AG20443 (cell line): ENCODE measurements at regions not wholly inside any gene's neighbourhood (a gene's known extent, or its start where the extent isn't known, plus 50 kb on each side); places are given as distances from the start of the nearest gene placed in this dataset.
"Not testable (repeated sequence)": the region's sequence is repeated elsewhere in the genome, so short reads cannot be mapped to it uniquely, and the experiment has no call there.

Source experiments
- DNase-seq: peaks from one replicate; pipeline ENCODE4 v3.0.0; 2012; ENCODE audit warnings: low spot score, mixed read lengths

DNA sequence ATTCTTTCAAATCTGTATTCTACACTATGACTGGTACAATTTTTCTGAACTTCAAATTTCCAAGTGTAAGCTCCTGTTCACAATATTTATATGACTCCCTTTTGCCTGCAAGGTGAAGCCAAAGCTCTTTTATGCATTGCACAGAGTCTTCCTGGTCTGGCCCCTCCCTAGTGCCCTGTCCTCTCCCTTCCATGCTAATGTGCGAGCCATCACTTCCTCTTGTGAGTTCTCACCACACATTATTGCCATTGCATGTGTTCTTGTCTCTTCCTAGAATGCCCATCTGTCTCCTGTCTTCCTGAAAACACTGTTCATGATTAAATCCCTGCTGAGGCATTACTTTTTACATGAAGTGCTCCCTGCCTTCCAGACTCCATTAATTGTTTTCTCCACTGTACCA is 169.9 kb downstream of the MC4R start:
- no peak for DNase-seq

DNA sequence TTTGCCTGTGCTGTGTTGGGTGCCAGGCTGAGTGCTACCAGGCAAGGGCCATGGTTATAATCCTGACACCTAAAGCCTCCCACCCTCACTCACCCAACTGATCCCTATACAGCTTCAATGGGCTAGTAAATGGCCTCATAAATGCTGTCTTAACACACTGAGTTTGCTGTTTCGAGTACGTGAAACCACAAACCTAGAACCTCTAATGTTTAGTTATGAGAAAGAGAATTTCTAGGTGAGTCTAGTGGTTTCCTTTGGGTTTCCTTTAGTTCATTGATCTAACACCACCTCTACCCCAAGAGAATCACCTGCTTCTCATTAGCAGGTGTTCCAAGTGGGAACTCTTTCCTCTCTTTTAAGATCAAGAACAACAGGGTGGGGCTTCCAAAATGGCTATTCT is 172.0 kb downstream of the MC4R start:
- DNase-seq = no peak

DNA sequence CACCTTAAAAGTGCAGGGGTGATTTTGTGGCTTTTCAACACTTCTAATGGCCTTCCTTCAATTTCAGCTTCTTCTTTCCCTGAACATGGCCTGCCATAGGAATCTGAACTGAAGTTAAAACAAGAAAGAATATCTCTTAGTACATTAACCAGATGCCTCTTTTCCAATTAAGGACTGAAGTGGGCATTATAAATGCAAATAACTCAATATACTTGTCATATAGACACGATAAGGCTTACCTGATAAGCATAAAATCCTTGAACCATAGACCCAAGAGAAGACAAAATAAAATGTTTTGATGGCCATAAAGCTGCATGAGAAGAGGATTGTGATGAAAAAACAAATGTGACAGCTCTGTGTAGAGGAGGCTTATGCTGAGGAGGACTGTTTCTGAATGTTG is 173.1 kb downstream of the MC4R start:
- no peak for DNase-seq

DNA sequence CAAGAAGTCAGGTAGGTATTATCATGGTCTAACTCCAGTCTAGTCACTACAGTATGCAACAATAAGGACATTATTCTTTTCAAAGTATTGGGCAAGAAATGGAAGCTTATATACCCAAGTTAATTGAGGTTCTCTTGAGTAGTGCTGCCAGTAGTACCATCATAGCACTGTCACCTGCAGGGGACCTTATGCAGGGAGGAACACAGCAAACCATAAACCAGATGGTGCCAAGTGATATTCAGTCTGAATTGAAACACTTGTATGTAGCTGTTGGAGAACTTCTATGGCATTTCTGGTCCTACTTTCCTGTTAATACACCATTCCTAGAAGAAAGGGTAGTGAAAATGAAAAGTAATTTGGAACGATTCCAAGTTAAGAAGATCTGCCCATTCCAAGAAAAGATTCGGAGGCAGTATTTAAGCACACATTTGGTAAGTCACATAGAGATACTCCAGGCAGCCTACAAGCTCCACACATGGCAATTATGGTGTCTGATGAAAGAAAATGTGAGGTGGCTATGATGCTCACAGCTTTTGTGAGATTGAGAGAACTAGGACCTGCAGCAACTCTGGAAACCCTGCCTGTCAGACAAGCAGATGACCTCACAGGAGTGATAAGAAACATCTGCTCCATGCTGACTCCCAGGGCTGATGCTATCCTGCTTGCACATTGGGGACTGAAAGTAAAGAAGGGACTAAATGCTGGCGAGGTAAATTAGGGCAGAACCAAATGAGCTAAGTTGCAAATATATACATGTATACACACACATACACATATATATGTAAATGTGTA is 174.7 kb downstream of the MC4R start:
- peak; percentile 40 for DNase-seq

DNA sequence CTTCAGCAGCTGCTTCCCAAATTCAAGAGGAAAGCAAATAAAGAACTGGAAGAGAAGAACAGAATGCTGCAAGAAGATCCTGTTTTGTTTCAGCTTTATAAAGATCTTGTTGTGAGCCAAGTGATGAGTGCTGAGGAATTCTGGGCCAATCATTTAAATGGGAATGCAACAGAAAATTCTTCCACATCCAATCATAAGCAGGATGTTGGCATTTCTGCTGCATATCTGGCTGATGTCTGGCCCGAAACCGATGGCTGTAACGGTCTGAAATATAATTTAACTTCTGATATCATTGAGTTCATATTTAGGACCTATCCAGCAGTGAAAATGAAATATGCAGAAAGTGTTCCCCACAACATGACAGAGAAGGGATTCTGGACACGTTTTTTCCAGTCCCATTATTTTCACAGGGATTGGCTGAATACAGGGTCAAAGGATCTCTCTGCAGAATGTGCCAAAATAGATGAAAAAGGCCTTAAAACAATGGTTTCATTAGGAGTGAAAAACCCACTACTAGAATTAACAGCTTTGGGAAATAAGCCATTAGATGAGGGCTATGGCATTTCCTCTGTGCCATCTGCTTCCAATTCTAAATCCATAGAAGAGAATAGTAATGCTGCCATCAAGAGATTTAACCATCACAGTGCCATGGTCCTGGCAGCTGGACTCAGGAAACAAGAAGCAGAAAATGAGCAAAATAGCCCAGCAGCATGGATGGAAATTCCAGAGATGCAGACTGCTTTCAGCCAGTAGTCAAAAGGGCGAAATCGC is 175.6 kb downstream of the MC4R start:
- DNase-seq = peak; percentile 39

DNA sequence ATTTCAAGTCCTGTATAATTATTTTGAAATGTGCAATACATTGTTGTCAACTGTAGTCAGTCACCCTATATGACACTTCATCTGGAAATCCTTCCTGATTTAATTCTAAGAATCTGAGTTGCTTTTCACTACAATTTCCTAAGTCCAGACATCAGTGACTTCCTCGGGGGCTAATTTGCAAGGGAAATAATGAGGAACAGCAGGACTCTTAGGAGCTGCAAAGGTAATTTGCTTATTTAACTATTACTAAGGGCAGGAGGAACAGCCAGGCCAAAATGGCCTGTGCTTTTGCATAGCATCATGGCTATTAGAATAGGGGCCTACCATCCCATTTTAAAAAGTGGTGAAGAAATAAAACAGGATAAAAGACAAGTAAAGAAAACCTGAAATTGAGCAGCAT is 178.8 kb downstream of the MC4R start:
- DNase-seq = no peak

DNA sequence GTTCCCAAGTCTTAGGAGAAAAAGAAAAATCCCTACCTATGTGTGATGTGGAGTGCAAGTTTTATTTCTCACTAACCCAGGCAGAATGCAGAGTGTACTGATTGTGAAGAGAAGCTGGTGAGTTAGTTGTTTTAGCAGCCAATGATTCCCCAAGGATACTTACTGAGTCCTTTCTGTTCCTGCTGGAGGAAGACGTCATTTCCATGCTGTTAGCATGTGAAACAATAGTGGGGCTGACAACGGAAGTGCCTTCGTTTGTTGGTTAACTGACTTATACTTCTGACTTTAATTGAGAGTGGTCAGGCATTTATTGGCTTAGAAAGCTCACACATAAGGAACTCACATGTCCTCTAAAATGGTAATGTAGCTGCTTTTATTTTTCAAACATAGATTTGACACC is 180.6 kb downstream of the MC4R start:
- no peak for DNase-seq

DNA sequence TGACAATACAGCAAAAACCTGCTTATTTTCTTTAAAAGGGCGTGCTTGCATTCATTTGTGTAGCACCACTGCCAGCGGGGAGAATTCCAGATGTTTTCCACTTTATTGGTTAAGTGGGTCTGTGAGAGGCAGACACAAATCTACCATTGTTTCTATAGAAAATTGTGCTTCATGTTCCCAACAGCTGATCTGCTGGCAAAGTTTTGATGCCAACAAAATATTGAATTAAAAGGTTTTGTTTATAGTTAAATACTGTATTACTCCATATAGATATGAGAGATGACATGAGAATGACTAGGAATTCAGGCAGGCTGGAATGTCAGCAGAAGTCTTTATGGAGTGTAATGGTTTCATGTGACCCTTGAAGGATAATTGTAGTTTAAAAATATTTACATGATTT is 182.7 kb downstream of the MC4R start:
- no peak for DNase-seq

DNA sequence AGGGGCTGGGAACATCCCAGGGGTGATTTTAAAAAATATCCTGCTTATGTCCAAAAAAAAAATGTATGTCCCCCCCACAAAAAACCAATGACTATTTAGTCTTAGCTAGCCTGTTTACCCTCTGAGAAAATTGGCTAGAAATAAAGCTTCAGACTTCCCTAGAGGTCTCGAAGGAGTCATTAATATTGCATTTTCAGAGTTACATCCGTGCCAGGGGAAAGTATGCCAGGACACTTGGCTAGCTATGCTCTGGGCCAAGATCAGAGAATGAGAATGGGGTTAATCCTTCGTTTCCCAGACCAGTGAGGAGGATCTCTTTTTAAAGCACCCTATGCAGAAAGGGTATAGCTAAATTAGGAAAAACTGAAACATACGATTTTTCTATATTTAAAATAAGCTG is 183.6 kb downstream of the MC4R start:
- DNase-seq = no peak

DNA sequence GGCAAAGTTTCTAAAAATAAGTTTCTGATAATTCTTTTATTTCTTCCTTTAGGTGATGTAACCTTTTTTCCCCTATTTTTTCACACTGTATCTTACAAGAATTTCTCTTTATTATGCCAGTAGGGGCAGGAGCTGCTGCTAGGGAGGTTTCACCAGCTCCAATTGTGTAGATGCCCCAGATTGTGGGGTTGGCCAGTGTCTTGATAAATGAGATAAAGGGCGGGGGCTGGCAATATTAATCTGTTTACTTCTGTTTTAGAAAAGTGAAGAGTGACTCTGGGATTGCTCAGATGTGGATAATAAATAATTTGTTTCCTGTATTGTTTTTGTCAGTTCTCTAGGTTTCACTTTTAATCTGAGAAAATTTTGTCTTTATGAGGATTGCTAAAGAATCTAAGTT is 190.4 kb downstream of the MC4R start:
- no peak for DNase-seq

DNA sequence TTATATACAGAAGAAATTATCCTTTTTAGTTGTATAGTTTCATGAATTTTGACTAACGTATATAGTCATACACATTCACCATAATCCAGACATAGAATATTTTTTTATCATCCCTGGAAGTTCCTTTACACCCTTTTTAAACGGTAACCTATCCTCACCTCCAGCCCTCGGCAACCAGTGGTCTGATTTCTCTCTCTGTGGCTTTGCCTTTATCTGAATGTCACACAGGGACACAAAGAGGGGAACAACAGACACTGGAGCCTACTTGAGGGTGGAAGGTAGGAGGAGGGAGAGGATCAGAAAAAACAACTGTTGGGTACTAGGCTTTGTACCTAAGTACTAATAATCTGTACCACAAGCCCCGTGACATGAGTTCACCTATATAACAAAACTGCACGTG is 191.9 kb downstream of the MC4R start:
- DNase-seq = no peak

DNA sequence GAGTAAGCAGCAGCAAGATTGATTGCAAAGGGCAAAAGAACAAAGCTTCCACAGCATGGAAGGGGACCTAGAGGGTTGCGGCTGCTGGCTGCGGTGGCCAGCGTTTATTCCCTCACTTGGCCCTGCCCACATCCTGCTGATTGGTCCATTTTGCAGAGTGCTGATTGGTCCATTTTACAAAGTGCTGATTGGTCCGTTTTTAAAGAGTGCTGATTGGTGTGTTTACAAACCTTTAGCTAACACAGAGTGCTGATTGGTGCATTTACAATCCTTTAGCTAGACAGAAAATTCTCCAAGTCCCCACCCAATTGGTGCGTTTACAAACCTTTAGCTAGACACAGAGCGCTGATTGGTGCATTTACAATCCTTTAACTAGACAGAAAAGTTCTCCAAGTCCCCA is 194.4 kb downstream of the MC4R start:
- not testable (repeated sequence) for DNase-seq

DNA sequence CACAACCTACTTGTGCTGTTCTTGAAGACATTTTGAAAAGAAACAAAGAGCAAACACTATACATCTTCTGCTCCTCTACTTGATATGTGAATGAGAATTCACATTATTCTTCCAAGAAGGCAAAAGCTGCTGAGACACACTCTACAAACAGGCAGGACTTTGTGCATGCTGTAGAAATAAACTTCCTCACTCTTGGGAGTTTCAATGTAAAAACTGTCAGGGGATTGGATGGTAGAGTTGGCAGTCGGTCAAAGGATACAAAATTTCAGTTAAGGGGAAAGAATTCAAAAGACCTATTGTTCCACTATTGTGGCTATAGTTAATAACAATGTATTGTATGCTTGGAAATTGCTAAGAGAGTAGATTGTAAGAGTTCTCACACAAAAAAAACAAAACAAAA is 196.3 kb downstream of the MC4R start:
- DNase-seq = no peak

DNA sequence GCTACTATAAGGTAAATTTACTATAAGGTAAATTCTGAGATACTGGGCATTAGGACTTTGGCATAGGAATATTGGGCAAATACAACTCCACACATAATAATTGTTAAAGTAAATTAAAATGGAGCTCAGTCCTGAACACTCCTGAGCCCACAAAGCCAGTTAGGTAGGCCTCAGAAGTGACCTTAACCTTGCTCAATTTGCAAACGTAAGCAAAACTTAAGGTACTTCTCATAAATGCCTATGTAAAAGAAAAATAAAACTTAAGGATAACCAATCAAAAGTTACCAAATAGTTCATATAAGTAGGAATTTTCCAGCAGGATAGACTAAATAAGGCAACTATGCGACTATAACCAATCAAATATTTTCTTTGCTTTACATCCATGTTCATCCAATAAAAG is 197.7 kb downstream of the MC4R start:
- DNase-seq = no peak

DNA sequence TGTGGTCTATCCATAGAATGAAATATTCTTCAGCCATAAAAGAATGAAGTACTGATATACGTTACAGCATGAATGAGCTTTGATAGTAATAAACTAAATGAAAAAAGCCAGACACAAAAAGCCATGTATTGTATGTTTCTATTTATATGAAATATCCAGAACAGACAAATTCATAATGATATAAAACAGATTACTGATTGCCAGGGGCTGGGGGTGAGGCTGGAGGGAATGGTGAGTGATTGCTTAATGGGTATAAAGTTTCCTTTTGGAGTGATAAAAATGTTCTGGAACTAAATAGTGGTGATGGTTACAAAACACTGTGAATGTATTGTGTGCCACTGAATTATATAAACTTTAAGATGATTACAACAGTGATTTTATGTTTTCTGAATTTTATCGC is 200.5 kb downstream of the MC4R start:
- no peak for DNase-seq

DNA sequence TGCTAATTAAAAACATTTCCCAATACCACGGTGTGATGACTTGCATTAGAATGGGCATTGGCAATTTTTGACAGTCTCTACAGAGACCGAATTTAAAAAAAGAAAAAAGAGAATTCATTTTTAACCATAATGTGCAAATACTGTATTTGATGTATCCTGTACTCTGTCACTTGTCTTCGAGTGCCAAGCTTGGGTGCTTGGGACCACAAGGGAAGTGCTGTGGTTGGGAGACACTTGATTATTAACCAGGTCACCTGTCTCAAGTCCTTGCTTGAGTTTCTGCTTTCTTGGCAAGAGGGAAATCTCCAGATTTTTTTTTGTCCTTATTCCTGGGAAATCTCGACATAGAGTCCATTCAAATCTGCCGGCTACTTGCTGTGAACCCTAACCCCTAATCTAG is 209.0 kb downstream of the MC4R start:
- no peak for DNase-seq

DNA sequence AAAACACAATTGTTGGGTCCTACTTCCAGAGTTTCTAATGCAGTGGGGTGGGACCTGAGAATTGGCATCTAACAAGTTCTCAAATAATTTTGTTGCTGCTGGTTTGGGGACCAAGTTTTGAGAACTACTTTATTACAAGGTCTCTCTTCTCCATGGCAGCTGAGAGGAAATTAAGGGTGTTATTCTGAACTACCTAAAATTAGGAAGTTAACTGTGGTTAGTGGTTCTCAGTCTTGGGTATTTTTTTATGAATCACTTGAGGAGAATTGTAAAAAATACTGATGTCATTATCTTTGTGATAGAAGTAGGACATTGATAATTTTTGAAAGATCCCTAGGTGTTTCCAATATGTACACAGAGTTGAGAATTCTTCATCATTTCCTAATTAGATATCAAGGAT is 210.2 kb downstream of the MC4R start:
- DNase-seq = no peak

DNA sequence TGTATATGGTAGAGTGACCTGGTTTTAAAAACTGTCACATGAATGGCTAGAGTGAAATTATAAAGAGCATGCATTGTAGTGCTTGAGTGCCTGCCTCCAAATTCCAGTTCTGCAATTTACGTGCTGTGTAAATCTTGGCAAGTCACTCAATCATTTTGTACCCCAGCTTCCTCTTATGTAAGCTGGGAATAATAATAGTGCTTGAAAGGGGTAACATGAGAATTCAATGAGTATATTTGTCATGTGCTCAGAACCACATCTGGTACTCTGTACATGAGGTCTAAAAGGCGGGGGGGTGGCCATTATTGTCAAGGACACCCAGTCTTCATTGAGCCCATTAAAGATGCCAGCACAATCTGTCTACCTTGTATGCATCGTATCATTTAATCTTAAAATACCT is 214.8 kb downstream of the MC4R start:
- no peak for DNase-seq

DNA sequence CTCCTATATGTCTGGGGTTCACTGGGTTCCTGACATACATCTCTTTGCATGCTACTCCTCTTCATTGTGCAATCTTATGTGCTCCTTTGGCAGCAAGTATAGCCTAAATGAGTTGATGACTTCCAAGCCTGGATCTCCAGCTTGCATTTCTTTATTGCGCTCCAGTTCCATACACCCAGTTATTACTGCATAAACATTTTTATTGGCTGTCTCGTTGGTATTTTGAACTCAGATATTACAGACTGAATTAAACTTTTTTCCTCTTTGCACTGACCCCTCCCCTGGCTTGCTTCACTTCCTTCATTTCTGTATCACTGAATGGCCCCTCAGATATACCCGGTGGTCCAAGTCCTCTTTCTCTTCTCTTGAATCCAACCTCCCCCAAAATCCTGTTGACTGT is 219.2 kb downstream of the MC4R start:
- no peak for DNase-seq

DNA sequence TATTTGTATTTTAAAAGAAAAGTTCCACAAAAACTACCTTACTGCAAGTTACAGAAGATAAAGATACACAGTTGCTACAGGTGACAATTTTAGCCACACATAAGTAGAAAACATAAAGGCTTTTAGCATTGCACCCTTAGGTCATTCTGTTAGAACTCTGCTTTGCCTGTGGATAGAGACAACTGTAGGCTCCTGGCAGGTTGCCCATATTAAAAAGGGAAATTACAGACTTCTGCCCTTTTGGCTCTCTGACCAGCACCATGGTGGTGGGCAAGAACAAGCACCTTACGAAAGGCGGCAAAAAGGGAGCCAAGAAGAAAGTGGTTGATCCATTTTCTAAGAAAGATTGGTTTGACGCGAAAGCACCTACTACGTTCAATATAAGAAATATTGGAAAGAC is 223.3 kb downstream of the MC4R start:
- no peak for DNase-seq

DNA sequence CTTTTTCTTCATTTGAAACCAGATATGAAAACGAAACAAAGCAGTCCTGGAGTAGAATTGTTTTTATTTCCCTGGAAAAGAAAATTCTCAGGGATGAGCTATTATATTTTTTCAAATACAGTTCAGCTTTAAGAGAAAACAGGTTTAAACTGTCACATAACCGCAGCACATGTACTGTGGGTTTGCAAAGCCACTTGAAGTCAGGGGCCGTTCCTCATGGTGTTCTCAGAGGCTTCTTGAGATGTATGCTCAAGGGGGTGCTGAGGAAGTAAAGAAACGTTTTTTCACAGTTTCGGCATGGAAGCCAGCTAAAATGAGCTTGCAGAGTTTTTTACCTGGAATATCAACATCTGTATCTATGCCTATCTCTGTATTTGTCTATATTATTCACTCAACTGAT is 225.3 kb downstream of the MC4R start:
- no peak for DNase-seq

DNA sequence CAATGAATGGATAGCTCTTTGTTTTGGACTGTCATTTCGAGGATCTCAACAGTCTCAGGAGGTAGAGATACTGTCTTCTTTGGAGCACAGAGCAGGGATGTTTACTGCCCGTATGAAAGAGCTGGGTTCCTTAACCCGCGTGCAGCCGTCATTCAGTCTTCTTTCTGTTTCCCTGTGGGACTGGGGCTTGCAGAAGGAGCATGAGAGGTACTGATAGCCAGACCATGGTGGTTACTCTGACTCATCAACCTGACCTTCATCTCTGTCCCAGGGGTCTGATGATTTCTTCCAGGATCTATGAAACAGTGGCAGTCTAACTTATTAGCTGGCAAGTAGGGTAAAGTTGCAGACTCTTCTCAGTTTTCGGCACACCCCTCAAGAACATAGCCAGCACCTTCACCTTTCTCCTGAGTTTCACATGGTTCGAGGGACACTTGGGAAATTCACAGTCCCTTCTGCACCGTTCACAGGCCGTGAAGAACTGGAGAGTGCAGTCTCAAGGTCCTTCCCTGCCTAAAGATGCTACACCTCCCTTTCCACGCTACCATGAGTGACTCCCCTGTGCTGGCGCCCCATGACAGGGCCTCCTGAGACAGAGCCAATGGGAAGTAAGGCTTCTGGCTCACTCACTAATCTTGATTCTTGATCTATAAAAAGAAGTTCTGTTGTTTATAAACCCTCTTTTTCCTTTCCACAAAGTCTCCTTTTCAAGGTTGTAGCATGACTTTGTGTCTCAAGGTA is 226.2 kb downstream of the MC4R start:
- peak; percentile 19 for DNase-seq

DNA sequence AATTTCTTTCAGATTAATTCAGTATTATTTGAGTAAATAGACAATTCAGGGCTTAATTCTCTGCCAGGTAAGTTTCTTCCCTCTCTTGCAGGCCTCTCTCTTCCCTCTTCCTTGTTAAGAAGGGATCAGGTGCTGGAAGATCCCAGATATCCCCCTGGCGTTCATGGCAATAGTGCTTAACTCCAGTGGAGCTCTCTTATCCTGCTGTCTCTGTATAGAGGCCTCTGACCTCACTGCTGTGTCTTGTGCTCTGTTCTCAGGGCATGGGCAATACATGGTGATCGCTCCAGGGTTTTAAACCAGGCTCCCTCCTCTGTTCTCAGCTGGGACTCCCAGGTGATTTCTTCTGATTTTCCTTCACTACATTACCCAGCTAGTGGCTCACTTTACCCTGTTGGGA is 226.8 kb downstream of the MC4R start:
- no peak for DNase-seq
